CD4-positive, alpha-beta T cell treated with Interleukin-15 for 4 hours (primary cell): ENCODE measurements at regions not wholly inside any gene's neighbourhood (a gene's known extent, or its start where the extent isn't known, plus 50 kb on each side); places are given as distances from the start of the nearest gene placed in this dataset.
"Not testable (repeated sequence)": the region's sequence is repeated elsewhere in the genome, so short reads cannot be mapped to it uniquely, and the experiment has no call there.

ENCODE experiments used
- DNase-seq: peaks from one replicate; pipeline ENCODE4 v3.0.0-alpha.2; 2020; ENCODE audit warnings: low spot score

- not testable (repeated sequence) for DNase-seq
Observed at GRCh38 chr2:91497129-91498064, 2805.9 kb downstream of the RPIA start.

- not testable (repeated sequence) for DNase-seq
Observed at GRCh38 chr2:91498065-91498449, 2806.6 kb downstream of the RPIA start.

- not testable (repeated sequence) for DNase-seq
Observed at GRCh38 chr2:91498513-91499250, 2807.2 kb downstream of the RPIA start.

- not testable (repeated sequence) for DNase-seq
Observed at GRCh38 chr2:91499431-91500050, 2808.1 kb downstream of the RPIA start.

GRCh38 chr2:91500246-91500977 lies 2808.9 kb downstream of the RPIA start:
- DNase-seq = not testable (repeated sequence)

GRCh38 chr2:91500978-91501310 lies 2809.5 kb downstream of the RPIA start:
- not testable (repeated sequence) for DNase-seq

GRCh38 chr2:91501481-91502080 lies 2810.1 kb downstream of the RPIA start:
- DNase-seq = not testable (repeated sequence)

GRCh38 chr2:91503572-91503958 lies 2812.1 kb downstream of the RPIA start:
- not testable (repeated sequence) for DNase-seq

GRCh38 chr2:91503959-91504741 lies 2812.7 kb downstream of the RPIA start:
- DNase-seq = not testable (repeated sequence)

GRCh38 chr2:91508816-91509215 lies 2817.3 kb downstream of the RPIA start:
- DNase-seq = not testable (repeated sequence)

- not testable (repeated sequence) for DNase-seq
Observed at GRCh38 chr2:91509276-91509675, 2817.8 kb downstream of the RPIA start.

- not testable (repeated sequence) for DNase-seq
Observed at GRCh38 chr2:91511166-91511565, 2819.7 kb downstream of the RPIA start.

GRCh38 chr2:91515966-91516365 lies 2824.5 kb downstream of the RPIA start:
- DNase-seq = not testable (repeated sequence)

GRCh38 chr2:91516669-91517068 lies 2825.2 kb downstream of the RPIA start:
- not testable (repeated sequence) for DNase-seq

GRCh38 chr2:91517846-91518245 lies 2826.4 kb downstream of the RPIA start:
- not testable (repeated sequence) for DNase-seq

GRCh38 chr2:91518361-91518981 lies 2827.0 kb downstream of the RPIA start:
- not testable (repeated sequence) for DNase-seq

- DNase-seq = not testable (repeated sequence)
Observed at GRCh38 chr2:91519359-91519758, 2827.9 kb downstream of the RPIA start.

GRCh38 chr2:91519914-91520313 lies 2828.4 kb downstream of the RPIA start:
- DNase-seq = not testable (repeated sequence)

- DNase-seq = not testable (repeated sequence)
Observed at GRCh38 chr2:91520523-91520922, 2829.1 kb downstream of the RPIA start.

GRCh38 chr2:91520972-91521535 lies 2829.6 kb downstream of the RPIA start:
- not testable (repeated sequence) for DNase-seq
